ENCODE measurements at regions not wholly inside any gene's neighbourhood (a gene's known extent, or its start where the extent isn't known, plus 50 kb on each side); places are given as distances from the start of the nearest gene placed in this dataset.
"Not testable (repeated sequence)": the region's sequence is repeated elsewhere in the genome, so short reads cannot be mapped to it uniquely, and the experiment has no call there.

DNA sequence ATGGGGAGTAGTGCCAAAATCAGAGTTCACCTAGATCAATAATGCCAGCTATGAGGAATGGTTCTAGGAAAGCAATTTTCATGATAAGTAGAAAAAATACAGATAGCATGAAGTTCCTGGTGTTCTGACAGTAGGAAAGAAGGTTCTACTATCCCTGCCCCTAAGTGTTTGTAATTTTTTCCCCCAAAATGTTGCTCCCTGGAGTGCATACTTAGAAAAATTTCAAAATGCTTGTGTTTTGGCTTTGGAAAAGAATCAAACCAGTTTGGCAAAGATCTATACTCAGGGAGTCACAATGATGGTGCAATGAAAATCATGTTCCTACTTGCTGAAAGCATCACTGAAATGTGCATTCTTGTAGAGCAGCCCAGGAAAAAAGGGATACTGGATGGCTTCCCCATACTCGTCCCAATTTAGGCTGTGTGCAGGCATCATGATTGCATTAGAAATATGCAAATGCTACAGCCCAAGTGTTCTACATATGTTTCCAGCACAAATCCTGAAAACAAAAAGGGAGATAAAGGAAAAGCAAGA is 74.7 kb downstream of the LPAR4 start:
- DNase-seq (ENCODE audit: low read depth in 2 of 3, low spot score in 2 of 3), result no peak

DNA sequence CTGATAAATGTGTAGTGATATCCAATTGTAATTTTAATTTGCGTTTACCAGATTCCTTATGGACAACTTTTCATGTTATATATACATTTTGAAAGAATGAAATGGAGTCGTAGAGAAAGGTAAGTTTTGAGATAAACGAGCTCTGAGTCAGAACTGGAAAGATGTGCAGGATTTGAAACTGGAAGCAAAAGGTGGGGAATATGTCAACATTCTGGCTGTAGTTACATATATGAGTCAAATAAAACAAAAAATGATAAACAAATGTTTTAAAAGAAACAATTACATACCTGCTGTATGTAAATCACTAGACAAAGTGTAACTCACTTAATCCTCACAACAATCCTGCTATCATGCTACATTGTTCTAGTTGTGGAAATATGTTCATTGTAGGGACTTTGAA is 84.0 kb downstream of the LPAR4 start:
- no peak for DNase-seq (ENCODE audit: low read depth in 2 of 3, low spot score in 2 of 3)

DNA sequence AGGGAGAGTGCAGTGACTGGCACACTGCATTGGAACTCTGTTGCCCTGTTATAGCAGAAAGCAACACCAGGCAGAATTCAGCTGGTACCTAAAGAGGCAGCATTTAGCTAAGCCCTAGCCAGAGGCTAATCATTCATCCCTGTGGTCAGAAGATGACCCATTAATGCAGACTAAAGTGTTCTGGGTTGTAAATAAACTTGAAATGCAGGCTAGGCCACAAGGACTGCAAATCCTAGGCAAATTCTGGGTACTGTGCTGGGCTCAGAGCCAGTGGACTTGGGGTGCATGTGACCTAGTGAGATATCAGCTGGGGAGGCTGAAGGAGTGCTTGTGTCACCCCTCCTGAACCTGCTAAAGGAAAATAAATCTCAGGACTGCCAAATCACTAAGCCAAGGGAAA is 91.2 kb downstream of the LPAR4 start:
- DNase-seq (ENCODE audit: low read depth in 2 of 3, low spot score in 2 of 3), result no peak

DNA sequence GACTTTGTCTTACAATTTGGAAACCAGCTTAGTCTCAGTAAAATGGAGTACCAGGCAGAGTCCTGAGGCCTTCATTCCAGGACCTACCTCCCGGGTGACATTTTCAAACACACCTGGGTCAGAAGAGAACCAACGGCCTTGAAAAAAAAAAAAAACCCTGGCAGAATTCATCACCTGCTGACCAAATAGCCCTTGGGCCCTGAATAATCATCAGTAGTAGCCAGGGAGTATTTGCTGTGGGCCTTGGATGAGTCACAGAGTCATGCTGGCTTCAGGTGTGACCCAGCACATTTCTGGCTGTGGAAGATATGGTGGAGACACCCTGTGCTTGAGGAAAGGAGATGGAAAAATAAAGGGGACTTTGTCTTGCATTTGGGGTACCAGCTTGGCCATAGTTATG is 92.2 kb downstream of the LPAR4 start:
- no peak for DNase-seq (ENCODE audit: low read depth in 2 of 3, low spot score in 2 of 3)

DNA sequence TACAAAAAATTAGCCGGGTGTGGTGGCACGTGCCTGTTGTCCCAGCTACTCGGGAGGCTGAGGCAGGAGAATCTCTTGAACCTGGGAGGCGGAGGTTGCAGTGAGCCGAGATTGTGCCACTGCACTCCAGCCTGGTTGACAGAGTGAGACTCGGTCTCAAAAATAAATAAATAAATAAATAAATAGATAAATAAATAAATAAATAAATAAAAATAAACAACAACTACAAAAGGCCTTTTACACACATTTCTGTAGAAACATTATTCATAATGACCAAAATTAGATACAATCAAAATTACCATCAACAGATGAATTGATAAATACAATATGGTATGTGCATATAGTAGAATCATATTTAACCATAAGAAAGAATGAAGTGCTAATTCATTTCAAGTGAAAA is 96.7 kb downstream of the LPAR4 start:
- DNase-seq (ENCODE audit: low read depth in 2 of 3, low spot score in 2 of 3), result not testable (repeated sequence)

DNA sequence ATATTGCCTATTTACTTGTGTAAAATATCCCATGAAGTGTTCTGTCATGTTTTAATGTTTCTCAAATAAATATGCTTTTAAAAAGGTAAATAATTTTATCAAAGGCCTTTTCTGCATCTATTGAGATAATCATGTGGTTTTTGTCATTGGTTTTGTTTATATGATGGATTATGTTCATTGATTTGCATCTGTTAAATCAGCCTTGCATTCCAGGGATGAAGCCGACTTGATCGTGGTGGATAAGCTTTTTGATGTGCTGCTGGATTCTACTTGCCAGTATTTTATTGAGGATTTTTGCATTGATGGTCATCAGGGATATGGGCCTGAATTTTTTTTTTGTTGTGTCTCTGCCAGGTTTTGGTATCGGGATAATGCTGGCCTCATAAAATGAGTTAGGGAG is 63.9 kb upstream of the P2RY10 start:
- DNase-seq (ENCODE audit: low read depth in 2 of 3, low spot score in 2 of 3), result not testable (repeated sequence)

DNA sequence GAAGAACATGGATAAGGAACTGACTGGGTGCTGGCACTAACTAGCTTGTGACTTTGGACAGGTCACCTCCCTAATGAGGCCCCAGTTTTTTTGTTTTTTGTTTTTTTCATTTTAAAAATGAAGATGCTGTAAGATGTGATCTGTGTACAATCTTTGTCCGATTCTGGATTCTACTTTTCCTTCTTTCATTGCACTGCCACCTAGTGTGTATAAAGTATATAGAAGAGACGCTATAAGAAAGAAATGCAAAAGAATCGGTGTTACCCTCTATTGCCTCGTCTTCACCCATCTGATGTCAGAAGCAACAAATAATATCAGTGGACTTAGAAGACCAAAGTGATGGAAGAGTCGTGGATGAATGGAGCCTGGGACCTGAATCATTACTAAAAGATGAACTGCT is 58.6 kb upstream of the P2RY10 start:
- DNase-seq (ENCODE audit: low read depth in 2 of 3, low spot score in 2 of 3), result peak in 2 of 3 donors; percentile 3 to 53

All from hematopoietic multipotent progenitor cell (in vitro differentiated cells).